ENCODE measurements at regions not wholly inside any gene's neighbourhood (a gene's known extent, or its start where the extent isn't known, plus 50 kb on each side); places are given as distances from the start of the nearest gene placed in this dataset.

DNA sequence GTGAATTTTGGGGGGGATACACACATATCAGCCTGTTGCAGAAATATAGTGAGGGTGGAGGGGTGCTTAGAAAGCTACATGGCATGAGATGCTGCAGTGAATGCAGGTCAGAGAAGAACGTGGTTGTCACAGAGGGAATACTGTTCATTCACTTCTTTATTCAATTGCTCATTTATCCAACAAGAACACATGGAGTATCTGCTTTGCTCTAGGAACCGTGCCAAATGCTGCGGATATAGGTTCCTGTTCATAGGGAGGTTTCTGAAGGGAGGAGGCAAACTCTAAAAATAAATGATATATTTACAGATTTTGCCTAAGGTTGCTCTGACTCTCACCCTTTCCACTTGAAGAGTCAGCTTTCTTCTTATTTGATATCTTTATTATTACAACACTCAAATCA lies 444.3 kb upstream of the CLINT1 start:
- Histone ChIP-seq H3K4me1 (ENCODE audit: insufficient read depth, low read length, poor library complexity, severe bottlenecking) (peaks cover 11% of the 10 kb centered on the region), H2AFZ (ENCODE audit: low read length) (no peak overlapping the region), H3K9me3 (ENCODE audit: low read length) (no peaks in the 10 kb centered on the region), H3K4me3 (ENCODE audit: low read depth, low read length, poor library complexity, severe bottlenecking) (no peak overlapping the region), H3K9me2 (ENCODE audit: insufficient read depth, low read length) (no peaks in the 10 kb centered on the region), H3K27ac (ENCODE audit: low read depth, low read length, poor library complexity, severe bottlenecking) (no peak overlapping the region), H4K20me1 (ENCODE audit: insufficient read depth, low read length) (no peaks in the 10 kb centered on the region), H3K36me3 (ENCODE audit: insufficient read depth, low read length) (no peaks in the 10 kb centered on the region), H3K4me2 (ENCODE audit: low read length) (no peak overlapping the region), H3K79me2 (ENCODE audit: insufficient read depth, low read depth, low read length) (no peaks in the 10 kb centered on the region)
- ChIA-PET CTCF (ENCODE audit: unreplicated experiment) (no interaction called here), POLR2A (interaction anchor here (0.9 to 2.2 kb wide), 6 partner anchors 11 to 131 kb away, joined by 3 to 6 read pairs (median 4); no protein-coding TSS in a partner anchor)
- BruUV-seq (replicated peaks), result no TSS peak
- intact Hi-C loops (cut with micrococcal nuclease; ENCODE audit: unreplicated experiment), result no loop called here
- TF ChIP-seq, protein P1, sequence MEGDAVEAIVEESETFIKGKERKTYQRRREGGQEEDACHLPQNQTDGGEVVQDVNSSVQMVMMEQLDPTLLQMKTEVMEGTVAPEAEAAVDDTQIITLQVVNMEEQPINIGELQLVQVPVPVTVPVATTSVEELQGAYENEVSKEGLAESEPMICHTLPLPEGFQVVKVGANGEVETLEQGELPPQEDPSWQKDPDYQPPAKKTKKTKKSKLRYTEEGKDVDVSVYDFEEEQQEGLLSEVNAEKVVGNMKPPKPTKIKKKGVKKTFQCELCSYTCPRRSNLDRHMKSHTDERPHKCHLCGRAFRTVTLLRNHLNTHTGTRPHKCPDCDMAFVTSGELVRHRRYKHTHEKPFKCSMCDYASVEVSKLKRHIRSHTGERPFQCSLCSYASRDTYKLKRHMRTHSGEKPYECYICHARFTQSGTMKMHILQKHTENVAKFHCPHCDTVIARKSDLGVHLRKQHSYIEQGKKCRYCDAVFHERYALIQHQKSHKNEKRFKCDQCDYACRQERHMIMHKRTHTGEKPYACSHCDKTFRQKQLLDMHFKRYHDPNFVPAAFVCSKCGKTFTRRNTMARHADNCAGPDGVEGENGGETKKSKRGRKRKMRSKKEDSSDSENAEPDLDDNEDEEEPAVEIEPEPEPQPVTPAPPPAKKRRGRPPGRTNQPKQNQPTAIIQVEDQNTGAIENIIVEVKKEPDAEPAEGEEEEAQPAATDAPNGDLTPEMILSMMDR (conservative IDR thresholded peaks at IDR 0.05; ENCODE audit: low read length), result no peak
- TF ChIP-seq EZH2phosphoT487 (IDR thresholded peaks at IDR 0.05; ENCODE audit: borderline replicate concordance, low read depth, low read length), result no peak
- no peak for DNase-seq (ENCODE audit: low spot score)

DNA sequence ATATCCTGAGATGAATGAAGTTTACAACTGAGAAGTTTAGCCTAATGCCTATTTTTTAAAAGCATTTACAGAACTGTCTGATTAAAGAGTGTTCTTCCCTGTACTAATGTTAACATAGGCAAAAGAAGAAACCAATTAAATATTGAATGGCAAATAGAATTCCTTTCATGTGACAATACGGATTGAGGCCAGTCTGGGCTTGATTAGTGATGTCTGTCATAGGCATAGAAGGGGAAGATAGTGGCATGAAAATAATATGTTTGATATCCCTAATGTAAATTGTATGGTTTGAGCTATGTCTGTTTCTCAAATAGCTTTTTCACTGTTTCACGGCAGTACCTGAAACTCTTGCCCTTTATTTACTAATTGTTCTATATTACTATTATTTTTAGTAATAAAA lies 443.1 kb upstream of the CLINT1 start:
- ChIA-PET POLR2A (interaction anchor here (1.4 to 2.2 kb wide), 3 partner anchors 9 to 94 kb away, joined by 3 to 6 read pairs (median 5); no protein-coding TSS in a partner anchor), CTCF (ENCODE audit: unreplicated experiment) (no interaction called here)
- intact Hi-C loops (cut with micrococcal nuclease; ENCODE audit: unreplicated experiment), result no loop called here
- Histone ChIP-seq H3K9me3 (ENCODE audit: low read length) (peaks cover 6% of the 10 kb centered on the region; the same call in 1 of the 2 replicates), H3K4me1 (ENCODE audit: insufficient read depth, low read length, poor library complexity, severe bottlenecking) (peaks cover 11% of the 10 kb centered on the region), H3K4me3 (ENCODE audit: low read depth, low read length, poor library complexity, severe bottlenecking) (no peak overlapping the region), H4K20me1 (ENCODE audit: insufficient read depth, low read length) (no peaks in the 10 kb centered on the region), H3K9me2 (ENCODE audit: insufficient read depth, low read length) (no peaks in the 10 kb centered on the region), H3K4me2 (ENCODE audit: low read length) (no peak overlapping the region), H2AFZ (ENCODE audit: low read length) (no peak overlapping the region), H3K36me3 (ENCODE audit: insufficient read depth, low read length) (no peaks in the 10 kb centered on the region), H3K27ac (ENCODE audit: low read depth, low read length, poor library complexity, severe bottlenecking) (no peak overlapping the region), H3K79me2 (ENCODE audit: insufficient read depth, low read depth, low read length) (no peaks in the 10 kb centered on the region)
- no peak for DNase-seq (ENCODE audit: low spot score)
- no TSS peak for BruUV-seq (replicated peaks)
- no peak for TF ChIP-seq EZH2phosphoT487 (IDR thresholded peaks at IDR 0.05; ENCODE audit: borderline replicate concordance, low read depth, low read length)
- TF ChIP-seq, protein P1 (conservative IDR thresholded peaks at IDR 0.05; ENCODE audit: low read length), result no peak

DNA sequence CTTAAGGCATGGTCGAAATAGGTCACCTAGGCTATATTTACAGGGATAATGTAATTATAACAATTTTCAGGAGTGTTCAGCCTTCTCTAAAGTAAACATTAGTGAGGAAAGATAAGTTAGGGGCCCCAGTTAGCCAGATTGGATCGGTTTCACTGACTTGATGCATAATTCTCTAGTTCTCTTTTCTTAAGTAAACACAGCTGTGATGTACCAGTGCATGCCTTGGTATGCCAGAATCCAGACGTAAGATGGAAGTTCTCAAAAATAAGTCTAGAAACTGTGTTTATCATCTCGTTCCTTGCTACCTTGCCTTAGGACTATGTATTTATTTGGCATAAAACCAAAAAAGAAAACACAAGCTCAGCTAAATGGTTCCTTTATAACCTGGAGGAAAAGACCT lies 442.2 kb upstream of the CLINT1 start:
- intact Hi-C loops (cut with micrococcal nuclease; ENCODE audit: unreplicated experiment), result no loop called here
- H3K9me3 ChIP-seq (ENCODE audit: low read length), result peaks cover 13% of the 10 kb centered on the region; the same call in 1 of the 2 replicates
- POLR2A ChIA-PET, result interaction anchor here (1.4 kb wide), 1 partner anchor 95 kb away, joined by 3 read pairs; no protein-coding TSS in a partner anchor
- no peak overlapping the region for H3K4me3 ChIP-seq (ENCODE audit: low read depth, low read length, poor library complexity, severe bottlenecking)
- H3K36me3 ChIP-seq (ENCODE audit: insufficient read depth, low read length), result no peaks in the 10 kb centered on the region; the same call in 1 of the 2 replicates
- no peaks in the 10 kb centered on the region for H4K20me1 ChIP-seq (ENCODE audit: insufficient read depth, low read length)
- no TSS peak for BruUV-seq (replicated peaks)
- H2AFZ ChIP-seq (ENCODE audit: low read length), result no peak overlapping the region
- no peak overlapping the region for H3K4me2 ChIP-seq (ENCODE audit: low read length)
- no peak for DNase-seq (ENCODE audit: low spot score)
- CTCF ChIA-PET (ENCODE audit: unreplicated experiment), result no interaction called here
- no peaks in the 10 kb centered on the region for H3K79me2 ChIP-seq (ENCODE audit: insufficient read depth, low read depth, low read length)
- TF ChIP-seq EZH2phosphoT487 (IDR thresholded peaks at IDR 0.05; ENCODE audit: borderline replicate concordance, low read depth, low read length), result no peak
- TF ChIP-seq, protein P1 (conservative IDR thresholded peaks at IDR 0.05; ENCODE audit: low read length), result no peak
- peaks cover 11% of the 10 kb centered on the region for H3K4me1 ChIP-seq (ENCODE audit: insufficient read depth, low read length, poor library complexity, severe bottlenecking)
- H3K27ac ChIP-seq (ENCODE audit: low read depth, low read length, poor library complexity, severe bottlenecking), result no peak overlapping the region
- no peaks in the 10 kb centered on the region for H3K9me2 ChIP-seq (ENCODE audit: insufficient read depth, low read length)
